ENCODE measurements at regions not wholly inside any gene's neighbourhood (a gene's known extent, or its start where the extent isn't known, plus 50 kb on each side); places are given as distances from the start of the nearest gene placed in this dataset.

- H3K4me3 ChIP-seq: no peak overlapping the region
- H3K27ac ChIP-seq: no peak overlapping the region
- H3K27me3 ChIP-seq: no peaks in the 10 kb centered on the region
- H3K36me3 ChIP-seq: no peaks in the 10 kb centered on the region
- no peak for TF ChIP-seq CTCF (IDR thresholded peaks at IDR 0.05)
- no peaks in the 10 kb centered on the region for H3K4me1 ChIP-seq
- H3K9ac ChIP-seq (ENCODE audit: low read depth in 2 of 2, low read length in 2 of 2): no peak overlapping the region
- H3K9me3 ChIP-seq: no peaks in the 10 kb centered on the region
- no peak for DNase-seq
- intact Hi-C loops (cut with DNase I): no loop called here
Measured at GRCh38 chr2:58800881-58801280, 559.8 kb upstream of the FANCL start.

- no peak for DNase-seq
- H3K9me3 ChIP-seq: no peaks in the 10 kb centered on the region
- H3K4me3 ChIP-seq: no peak overlapping the region
- TF ChIP-seq CTCF (IDR thresholded peaks at IDR 0.05): no peak
- no peaks in the 10 kb centered on the region for H3K4me1 ChIP-seq
- intact Hi-C loops (cut with DNase I): loop anchor here (2.0 kb wide), 1 partner anchor 14 kb away; no protein-coding TSS in a partner anchor
- no peak overlapping the region for H3K27ac ChIP-seq
- no peaks in the 10 kb centered on the region for H3K36me3 ChIP-seq
- no peaks in the 10 kb centered on the region for H3K27me3 ChIP-seq
- no peak overlapping the region for H3K9ac ChIP-seq (ENCODE audit: low read depth in 2 of 2, low read length in 2 of 2)
Measured at GRCh38 chr2:58798676-58799208, 557.6 kb upstream of the FANCL start.

GRCh38 chr2:58796239-58796910 lies 555.2 kb upstream of the FANCL start:
- Histone ChIP-seq H3K4me3 (no peak overlapping the region), H3K9me3 (no peaks in the 10 kb centered on the region), H3K36me3 (no peaks in the 10 kb centered on the region), H3K27me3 (no peaks in the 10 kb centered on the region), H3K27ac (no peak overlapping the region), H3K9ac (ENCODE audit: low read depth in 2 of 2, low read length in 2 of 2) (no peak overlapping the region), H3K4me1 (no peaks in the 10 kb centered on the region)
- DNase-seq: no peak
- no peak for TF ChIP-seq CTCF (IDR thresholded peaks at IDR 0.05)
- intact Hi-C loops (cut with DNase I): no loop called here

GRCh38 chr2:58794916-58795315 lies 553.8 kb upstream of the FANCL start:
- H3K27me3 ChIP-seq: no peaks in the 10 kb centered on the region
- TF ChIP-seq CTCF (IDR thresholded peaks at IDR 0.05): no peak
- H3K4me3 ChIP-seq: no peak overlapping the region
- no peak overlapping the region for H3K27ac ChIP-seq
- no peaks in the 10 kb centered on the region for H3K4me1 ChIP-seq
- no peak overlapping the region for H3K9ac ChIP-seq (ENCODE audit: low read depth in 2 of 2, low read length in 2 of 2)
- H3K36me3 ChIP-seq: no peaks in the 10 kb centered on the region
- no peak for DNase-seq
- intact Hi-C loops (cut with DNase I): no loop called here
- no peaks in the 10 kb centered on the region for H3K9me3 ChIP-seq

GRCh38 chr2:58794103-58794502 lies 553.0 kb upstream of the FANCL start:
- Histone ChIP-seq H3K9me3 (no peaks in the 10 kb centered on the region), H3K4me3 (no peak overlapping the region), H3K27me3 (no peaks in the 10 kb centered on the region), H3K27ac (no peak overlapping the region), H3K4me1 (no peaks in the 10 kb centered on the region), H3K36me3 (no peaks in the 10 kb centered on the region), H3K9ac (ENCODE audit: low read depth in 2 of 2, low read length in 2 of 2) (no peak overlapping the region)
- intact Hi-C loops (cut with DNase I): no loop called here
- TF ChIP-seq CTCF (IDR thresholded peaks at IDR 0.05): no peak
- no peak for DNase-seq
